ENCODE measurements at regions not wholly inside any gene's neighbourhood (a gene's known extent, or its start where the extent isn't known, plus 50 kb on each side); places are given as distances from the start of the nearest gene placed in this dataset.
"Not testable (repeated sequence)": the region's sequence is repeated elsewhere in the genome, so short reads cannot be mapped to it uniquely, and the experiment has no call there.

GRCh38 chr3:86827582-86827981 is 163.4 kb downstream of the VGLL3 start:
- H3K36me3 ChIP-seq (ENCODE audit: control insufficient read depth in 2 of 3, insufficient read depth in 3 of 3, low read length in 3 of 3); H3K36me3 Mint-ChIP-seq: not testable (repeated sequence)

GRCh38 chr3:86826292-86826691 is 164.7 kb downstream of the VGLL3 start:
- no peak for DNase-seq
- Histone ChIP-seq H3K27me3 (ENCODE audit: control insufficient read depth in 2 of 2, insufficient read depth in 2 of 2, low read length in 2 of 2) (no peaks in the 10 kb centered on the region), H3K4me1 (ENCODE audit: control insufficient read depth in 2 of 2, insufficient read depth in 2 of 2, low read length in 2 of 2) (no peaks in the 10 kb centered on the region), H3K4me3 (ENCODE audit: low read length) (no peak overlapping the region), H3K27ac (ENCODE audit: low read depth, low read length) (no peak overlapping the region), H3K36me3 (ENCODE audit: control insufficient read depth in 2 of 3, insufficient read depth in 3 of 3, low read length in 3 of 3) (no peaks in the 10 kb centered on the region), H3K9me3 (ENCODE audit: control insufficient read depth in 2 of 3, low read length in 3 of 3) (no peaks in the 10 kb centered on the region)
- H3K4me1 Mint-ChIP-seq, result no peaks in the 10 kb centered on the region
- CTCF ChIA-PET, result no interaction called here
- ATAC-seq, result no peak
- POLR2A ChIA-PET, result no interaction called here
- no peak overlapping the region for H3K4me3 Mint-ChIP-seq
- no peaks in the 10 kb centered on the region for H3K27me3 Mint-ChIP-seq
- H3K9me3 Mint-ChIP-seq, result peaks cover 0 to 18% (median 4%) of the 10 kb centered on the region in 11 donors
- H3K36me3 Mint-ChIP-seq, result no peaks in the 10 kb centered on the region
- no peak overlapping the region for H3K27ac Mint-ChIP-seq
- intact Hi-C loops (cut with micrococcal nuclease), result no loop called here

More at GRCh38 chr3:86827582-86827981, 163.4 kb downstream of the VGLL3 start:
- H3K4me3 Mint-ChIP-seq; H3K27ac ChIP-seq (ENCODE audit: low read depth, low read length); H3K27me3 Mint-ChIP-seq; CTCF ChIA-PET; H3K4me1 Mint-ChIP-seq; DNase-seq; intact Hi-C loops (cut with micrococcal nuclease); ATAC-seq; H3K4me1 ChIP-seq (ENCODE audit: control insufficient read depth in 2 of 2, insufficient read depth in 2 of 2, low read length in 2 of 2); H3K27me3 ChIP-seq (ENCODE audit: control insufficient read depth in 2 of 2, insufficient read depth in 2 of 2, low read length in 2 of 2); H3K9me3 ChIP-seq (ENCODE audit: control insufficient read depth in 2 of 3, low read length in 3 of 3); POLR2A ChIA-PET; H3K27ac Mint-ChIP-seq; H3K4me3 ChIP-seq (ENCODE audit: low read length): not testable (repeated sequence)
- H3K9me3 Mint-ChIP-seq, result peaks cover 0 to 13% (median 3%) of the 10 kb centered on the region in 11 donors

GRCh38 chr3:86815880-86816279 is 175.1 kb downstream of the VGLL3 start:
- Mint-ChIP-seq H3K27ac (no peak overlapping the region), H3K36me3 (no peaks in the 10 kb centered on the region), H3K4me1 (no peaks in the 10 kb centered on the region), H3K9me3 (peaks cover 0 to 10% (median 0%) of the 10 kb centered on the region in 11 donors), H3K27me3 (no peaks in the 10 kb centered on the region), H3K4me3 (no peak overlapping the region)
- Histone ChIP-seq H3K4me3 (ENCODE audit: low read length) (no peak overlapping the region), H3K36me3 (ENCODE audit: control insufficient read depth in 2 of 3, insufficient read depth in 3 of 3, low read length in 3 of 3) (no peaks in the 10 kb centered on the region), H3K27ac (ENCODE audit: low read depth, low read length) (no peak overlapping the region), H3K9me3 (ENCODE audit: control insufficient read depth in 2 of 3, low read length in 3 of 3) (no peaks in the 10 kb centered on the region), H3K27me3 (ENCODE audit: control insufficient read depth in 2 of 2, insufficient read depth in 2 of 2, low read length in 2 of 2) (no peaks in the 10 kb centered on the region), H3K4me1 (ENCODE audit: control insufficient read depth in 2 of 2, insufficient read depth in 2 of 2, low read length in 2 of 2) (no peaks in the 10 kb centered on the region)
- ATAC-seq (no peak), DNase-seq (no peak)
- CTCF ChIA-PET, result no interaction called here
- intact Hi-C loops (cut with micrococcal nuclease), result no loop called here
- POLR2A ChIA-PET, result no interaction called here

GRCh38 chr3:86814918-86815655 is 175.9 kb downstream of the VGLL3 start:
- no peaks in the 10 kb centered on the region for H3K4me1 Mint-ChIP-seq
- DNase-seq, result no peak
- no peak overlapping the region for H3K4me3 Mint-ChIP-seq
- Histone ChIP-seq H3K9me3 (ENCODE audit: control insufficient read depth in 2 of 3, low read length in 3 of 3) (no peaks in the 10 kb centered on the region), H3K4me3 (ENCODE audit: low read length) (no peak overlapping the region), H3K27me3 (ENCODE audit: control insufficient read depth in 2 of 2, insufficient read depth in 2 of 2, low read length in 2 of 2) (no peaks in the 10 kb centered on the region), H3K4me1 (ENCODE audit: control insufficient read depth in 2 of 2, insufficient read depth in 2 of 2, low read length in 2 of 2) (no peaks in the 10 kb centered on the region), H3K27ac (ENCODE audit: low read depth, low read length) (no peak overlapping the region), H3K36me3 (ENCODE audit: control insufficient read depth in 2 of 3, insufficient read depth in 3 of 3, low read length in 3 of 3) (no peaks in the 10 kb centered on the region)
- no peaks in the 10 kb centered on the region for H3K27me3 Mint-ChIP-seq
- CTCF ChIA-PET, result no interaction called here
- no peak for ATAC-seq
- POLR2A ChIA-PET, result no interaction called here
- H3K9me3 Mint-ChIP-seq, result peaks cover 0 to 17% (median 0%) of the 10 kb centered on the region in 11 donors
- intact Hi-C loops (cut with micrococcal nuclease), result no loop called here
- H3K27ac Mint-ChIP-seq, result no peak overlapping the region
- no peaks in the 10 kb centered on the region for H3K36me3 Mint-ChIP-seq

- Histone ChIP-seq H3K9me3 (ENCODE audit: control insufficient read depth in 2 of 3, low read length in 3 of 3) (no peaks in the 10 kb centered on the region), H3K36me3 (ENCODE audit: control insufficient read depth in 2 of 3, insufficient read depth in 3 of 3, low read length in 3 of 3) (no peaks in the 10 kb centered on the region), H3K27me3 (ENCODE audit: control insufficient read depth in 2 of 2, insufficient read depth in 2 of 2, low read length in 2 of 2) (no peaks in the 10 kb centered on the region), H3K4me3 (ENCODE audit: low read length) (no peak overlapping the region), H3K4me1 (ENCODE audit: control insufficient read depth in 2 of 2, insufficient read depth in 2 of 2, low read length in 2 of 2) (no peaks in the 10 kb centered on the region), H3K27ac (ENCODE audit: low read depth, low read length) (no peak overlapping the region)
- CTCF ChIA-PET, result no interaction called here
- no peak for DNase-seq
- Mint-ChIP-seq H3K4me1 (no peaks in the 10 kb centered on the region), H3K9me3 (peaks cover 0 to 17% (median 0%) of the 10 kb centered on the region in 11 donors), H3K27ac (no peak overlapping the region), H3K27me3 (no peaks in the 10 kb centered on the region), H3K4me3 (no peak overlapping the region), H3K36me3 (no peaks in the 10 kb centered on the region)
- POLR2A ChIA-PET, result no interaction called here
- intact Hi-C loops (cut with micrococcal nuclease), result no loop called here
- no peak for ATAC-seq
Measured at GRCh38 chr3:86814321-86814720, 176.6 kb downstream of the VGLL3 start.

- POLR2A ChIA-PET, result no interaction called here
- Histone ChIP-seq H3K27me3 (ENCODE audit: control insufficient read depth in 2 of 2, insufficient read depth in 2 of 2, low read length in 2 of 2) (no peaks in the 10 kb centered on the region), H3K36me3 (ENCODE audit: control insufficient read depth in 2 of 3, insufficient read depth in 3 of 3, low read length in 3 of 3) (no peaks in the 10 kb centered on the region), H3K4me3 (ENCODE audit: low read length) (no peak overlapping the region), H3K4me1 (ENCODE audit: control insufficient read depth in 2 of 2, insufficient read depth in 2 of 2, low read length in 2 of 2) (no peaks in the 10 kb centered on the region), H3K9me3 (ENCODE audit: control insufficient read depth in 2 of 3, low read length in 3 of 3) (no peaks in the 10 kb centered on the region), H3K27ac (ENCODE audit: low read depth, low read length) (no peak overlapping the region)
- peaks cover 0 to 18% (median 9%) of the 10 kb centered on the region in 11 donors for H3K9me3 Mint-ChIP-seq
- H3K27ac Mint-ChIP-seq, result no peak overlapping the region
- H3K27me3 Mint-ChIP-seq, result no peaks in the 10 kb centered on the region
- CTCF ChIA-PET, result no interaction called here
- intact Hi-C loops (cut with micrococcal nuclease), result no loop called here
- DNase-seq (no peak), ATAC-seq (no peak)
- H3K4me1 Mint-ChIP-seq, result no peaks in the 10 kb centered on the region
- no peak overlapping the region for H3K4me3 Mint-ChIP-seq
- H3K36me3 Mint-ChIP-seq, result no peaks in the 10 kb centered on the region
Measured at GRCh38 chr3:86801921-86802320, 189.0 kb downstream of the VGLL3 start.

GRCh38 chr3:86801066-86801465 is 189.9 kb downstream of the VGLL3 start:
- no peak overlapping the region for H3K4me3 ChIP-seq (ENCODE audit: low read length)
- no peak overlapping the region for H3K4me3 Mint-ChIP-seq
- H3K9me3 Mint-ChIP-seq, result peaks cover 0 to 18% (median 5%) of the 10 kb centered on the region in 11 donors
- H3K36me3 Mint-ChIP-seq, result no peaks in the 10 kb centered on the region
- H3K27me3 Mint-ChIP-seq, result no peaks in the 10 kb centered on the region
- H3K4me1 ChIP-seq (ENCODE audit: control insufficient read depth in 2 of 2, insufficient read depth in 2 of 2, low read length in 2 of 2), result no peaks in the 10 kb centered on the region
- CTCF ChIA-PET, result no interaction called here
- DNase-seq, result no peak
- H3K36me3 ChIP-seq (ENCODE audit: control insufficient read depth in 2 of 3, insufficient read depth in 3 of 3, low read length in 3 of 3), result no peaks in the 10 kb centered on the region
- H3K27ac Mint-ChIP-seq, result no peak overlapping the region
- ATAC-seq, result no peak
- H3K27ac ChIP-seq (ENCODE audit: low read depth, low read length), result no peak overlapping the region
- POLR2A ChIA-PET, result no interaction called here
- intact Hi-C loops (cut with micrococcal nuclease), result no loop called here
- no peaks in the 10 kb centered on the region for H3K4me1 Mint-ChIP-seq
- no peaks in the 10 kb centered on the region for H3K27me3 ChIP-seq (ENCODE audit: control insufficient read depth in 2 of 2, insufficient read depth in 2 of 2, low read length in 2 of 2)
- H3K9me3 ChIP-seq (ENCODE audit: control insufficient read depth in 2 of 3, low read length in 3 of 3), result no peaks in the 10 kb centered on the region
